Bronchial epithelial cell (primary cell): ENCODE measurements at regions not wholly inside any gene's neighbourhood (a gene's known extent, or its start where the extent isn't known, plus 50 kb on each side); places are given as distances from the start of the nearest gene placed in this dataset.

Experiments used
- DNase-seq: peaks from one replicate; pipeline ENCODE4 v3.0.0-alpha.2; 2010; ENCODE audit warnings: low read depth
- FAIRE-seq: peaks from 2 replicates; lab custom pipeline; 2011; peaks lifted over from hg19 to GRCh38; lab: Jason Lieb, UNC
- H3K27me3 ChIP-seq: 2 replicates; pipeline ENCODE4 v1.5.1; 2011; ENCODE audit warnings: low read length; ENCODE audit not compliant: control insufficient read depth, insufficient read depth
- H3K36me3 ChIP-seq: 2 replicates; pipeline ENCODE4 v1.5.1; 2011; ENCODE audit warnings: low read length; ENCODE audit not compliant: control insufficient read depth, insufficient read depth
- H3K4me3 ChIP-seq: 2 replicates; pipeline ENCODE4 v1.5.1; 2011; ENCODE audit warnings: mild to moderate bottlenecking, low read depth, low read length, control low read depth
- CTCF ChIP-seq: IDR thresholded peaks from 2 replicates; pipeline ENCODE4 v1.5.1; 2011; ENCODE audit warnings: mild to moderate bottlenecking, moderate library complexity, low read length, control low read depth, inconsistent platforms; ENCODE audit not compliant: insufficient read depth, severe bottlenecking

- no peak for FAIRE-seq
- no peak overlapping the region for H3K4me3 ChIP-seq
- no peak for TF ChIP-seq CTCF
- DNase-seq, result peak; percentile 50
- H3K36me3 ChIP-seq, result no peaks in the 10 kb centered on the region
- H3K27me3 ChIP-seq, result peaks cover 5% of the 10 kb centered on the region
Observed at GRCh38 chr2:240374085-240374907, 61.2 kb upstream of the GPC1 start.

GRCh38 chr2:240375024-240375645 lies 60.3 kb upstream of the GPC1 start:
- FAIRE-seq, result no peak
- peaks cover 5% of the 10 kb centered on the region for H3K27me3 ChIP-seq
- DNase-seq, result no peak
- no peaks in the 10 kb centered on the region for H3K36me3 ChIP-seq
- H3K4me3 ChIP-seq, result no peak overlapping the region
- TF ChIP-seq CTCF, result no peak

GRCh38 chr2:240376739-240377138 lies 58.7 kb upstream of the GPC1 start:
- peaks cover 5% of the 10 kb centered on the region for H3K27me3 ChIP-seq
- DNase-seq, result no peak
- no peak for TF ChIP-seq CTCF
- no peak for FAIRE-seq
- H3K36me3 ChIP-seq, result no peaks in the 10 kb centered on the region
- no peak overlapping the region for H3K4me3 ChIP-seq

GRCh38 chr2:240377366-240377765 lies 58.1 kb upstream of the GPC1 start:
- no peak for TF ChIP-seq CTCF
- FAIRE-seq, result no peak
- peaks cover 5% of the 10 kb centered on the region for H3K27me3 ChIP-seq
- no peak for DNase-seq
- no peak overlapping the region for H3K4me3 ChIP-seq
- H3K36me3 ChIP-seq, result no peaks in the 10 kb centered on the region

- no peak for DNase-seq
- Histone ChIP-seq H3K36me3 (no peaks in the 10 kb centered on the region), H3K27me3 (peaks cover 5% of the 10 kb centered on the region), H3K4me3 (no peak overlapping the region)
- no peak for TF ChIP-seq CTCF
- FAIRE-seq, result no peak
Observed at GRCh38 chr2:240379089-240379636, 56.3 kb upstream of the GPC1 start.
